ENCODE measurements at regions not wholly inside any gene's neighbourhood (a gene's known extent, or its start where the extent isn't known, plus 50 kb on each side); places are given as distances from the start of the nearest gene placed in this dataset.
"Not testable (repeated sequence)": the region's sequence is repeated elsewhere in the genome, so short reads cannot be mapped to it uniquely, and the experiment has no call there.

- ATAC-seq (no peak), DNase-seq (ENCODE audit: missing footprints) (no peak)
- intact Hi-C loops (cut with DNase I): no loop called here
Observed at GRCh38 chr14:24744641-24745040, 110.7 kb upstream of the GZMB start.

DNA sequence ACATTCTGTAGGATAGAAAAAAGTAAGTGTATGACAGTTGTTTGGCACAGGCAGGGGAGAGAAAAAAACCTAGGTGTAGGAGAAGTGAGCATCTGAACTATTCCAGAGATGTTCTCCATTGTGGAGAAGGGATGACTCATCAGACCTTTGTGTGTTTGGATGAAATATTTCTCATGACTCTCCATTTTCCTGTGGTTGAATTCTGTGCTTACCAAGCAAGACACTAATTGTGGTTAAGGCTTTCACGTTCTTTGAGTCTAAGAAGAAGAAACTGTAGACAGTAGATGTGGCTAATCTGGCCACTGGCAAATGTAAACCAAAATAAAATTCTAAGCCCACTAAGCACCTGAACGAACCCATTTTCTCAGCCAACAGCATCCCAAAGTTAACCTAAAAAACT lies 107.9 kb upstream of the GZMB start:
- DNase-seq (ENCODE audit: missing footprints) (no peak), ATAC-seq (no peak)
- intact Hi-C loops (cut with DNase I): no loop called here

DNA sequence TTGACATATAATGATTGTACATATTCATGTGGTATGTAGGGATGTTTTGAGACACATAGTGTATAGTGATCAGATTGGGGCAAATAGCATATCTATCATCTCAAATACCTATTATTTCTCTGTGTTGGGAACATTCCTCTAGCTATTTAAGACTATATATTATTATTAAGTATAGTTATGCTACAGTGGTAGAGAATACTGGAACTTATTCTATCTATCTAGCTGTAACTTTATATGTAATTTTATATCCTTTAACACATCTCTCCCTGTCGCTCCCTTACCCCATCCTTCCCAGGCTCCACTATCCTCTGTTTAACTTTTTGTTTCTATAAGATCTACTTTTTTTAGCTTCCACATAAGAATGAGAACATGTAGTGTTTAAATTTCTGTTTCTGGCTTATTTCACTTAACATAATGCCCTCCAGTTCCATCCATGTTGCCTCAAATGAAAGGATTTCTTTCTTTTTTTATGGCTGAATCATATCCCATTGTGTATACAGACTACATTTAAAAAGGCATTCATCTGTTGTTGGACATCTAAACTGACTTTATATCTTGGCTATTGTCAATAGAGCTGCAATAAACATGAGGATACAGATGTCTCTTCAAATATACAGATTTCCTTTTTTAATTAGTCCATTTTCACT lies 102.1 kb upstream of the GZMB start:
- intact Hi-C loops (cut with DNase I): loop anchor here (2.0 to 10.0 kb wide), 4 partner anchors 306 to 659 kb away; no protein-coding TSS in a partner anchor
- DNase-seq (ENCODE audit: missing footprints): no peak
- ATAC-seq: no peak

- DNase-seq (ENCODE audit: missing footprints) (no peak), ATAC-seq (peak; percentile 68)
- intact Hi-C loops (cut with DNase I): loop anchor here (2.0 to 10.0 kb wide), 5 partner anchors 72 to 660 kb away; no protein-coding TSS in a partner anchor
Observed at GRCh38 chr14:24734917-24735500, 101.0 kb upstream of the GZMB start.

DNA sequence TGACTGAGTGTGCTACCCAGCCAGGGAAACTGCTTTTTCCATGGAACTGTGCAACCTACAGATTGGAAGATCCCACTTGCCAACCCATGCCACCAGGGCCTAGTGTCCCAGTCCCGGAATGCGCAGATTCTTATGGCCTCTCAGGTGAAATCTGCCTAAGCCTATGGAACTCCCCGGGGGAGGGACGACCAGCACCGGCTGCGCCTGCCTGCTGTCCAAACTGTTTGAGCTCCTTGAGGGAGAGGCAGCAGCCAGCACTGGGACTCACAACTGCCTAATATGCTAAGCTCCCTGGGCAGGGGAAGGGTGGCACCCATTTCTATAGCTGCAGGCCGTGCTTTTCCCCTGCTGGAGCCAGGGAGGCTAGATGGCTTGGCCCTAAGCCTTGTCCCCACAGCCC lies 92.5 kb upstream of the GZMB start:
- ATAC-seq (no peak), DNase-seq (ENCODE audit: missing footprints) (no peak)
- intact Hi-C loops (cut with DNase I): no loop called here

GRCh38 chr14:24725311-24725710 lies 91.3 kb upstream of the GZMB start:
- intact Hi-C loops (cut with DNase I): no loop called here
- ATAC-seq (no peak), DNase-seq (ENCODE audit: missing footprints) (no peak)

DNA sequence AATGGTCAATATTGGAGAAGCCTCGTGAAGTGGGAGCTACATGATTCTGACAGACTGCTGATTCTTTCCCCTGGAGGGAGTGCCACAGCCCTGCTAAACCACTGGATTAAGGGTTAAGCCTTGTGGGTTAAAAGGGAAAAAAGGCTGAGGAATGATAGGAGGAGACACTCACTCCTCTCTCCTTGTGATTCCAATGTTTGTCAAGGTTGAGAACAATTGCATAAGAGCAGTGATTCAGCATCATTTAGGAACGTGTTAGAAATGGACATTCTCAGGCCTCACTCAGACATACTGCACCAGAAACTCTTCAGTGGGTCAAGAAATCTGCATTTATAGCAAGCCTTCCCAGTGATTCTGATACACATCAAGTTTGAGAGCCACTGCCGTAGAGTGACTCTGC lies 87.8 kb upstream of the GZMB start:
- DNase-seq (ENCODE audit: missing footprints): no peak
- ATAC-seq: no peak
- intact Hi-C loops (cut with DNase I): no loop called here

DNA sequence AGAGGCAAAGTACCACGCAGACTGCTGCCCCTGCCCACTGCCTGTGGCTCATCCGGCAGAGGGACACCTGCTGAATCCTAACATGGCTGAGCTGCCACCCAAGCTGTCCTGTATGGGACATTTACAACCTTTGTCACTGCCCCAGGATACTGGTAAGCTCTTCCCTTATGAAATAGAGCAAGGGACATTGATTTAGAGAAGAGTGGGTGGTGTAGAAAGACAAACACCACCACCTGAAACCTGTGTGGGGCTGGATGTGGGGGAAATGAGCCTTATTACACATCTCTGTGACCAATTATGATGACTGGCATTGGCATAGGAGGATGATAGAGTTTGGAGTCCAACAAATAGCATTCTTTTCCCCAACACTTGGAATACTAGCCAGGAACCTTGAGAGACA lies 81.2 kb upstream of the GZMB start:
- intact Hi-C loops (cut with DNase I): no loop called here
- ATAC-seq (no peak), DNase-seq (ENCODE audit: missing footprints) (no peak)

DNA sequence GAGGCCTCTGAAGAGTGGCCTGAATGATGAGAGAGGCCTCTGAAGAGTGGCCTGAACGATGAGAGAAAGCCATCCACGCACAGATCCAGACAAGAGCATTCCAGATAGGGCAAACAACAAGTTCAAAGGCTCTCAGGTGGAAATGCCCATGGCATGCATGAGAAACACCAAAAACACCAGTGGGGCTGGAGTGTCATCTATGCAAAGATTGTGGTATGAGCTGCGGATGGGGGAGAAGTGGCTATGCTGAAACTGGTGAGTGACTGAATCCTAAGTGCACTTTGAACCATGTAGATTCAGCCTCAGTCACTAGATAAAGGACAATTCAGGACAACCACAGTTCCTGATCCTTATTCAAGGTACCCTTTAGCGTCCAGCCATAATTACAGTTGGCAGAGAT lies 79.4 kb upstream of the GZMB start:
- intact Hi-C loops (cut with DNase I): loop anchor here (5.0 kb wide), 3 partner anchors 419 to 689 kb away; no protein-coding TSS in a partner anchor
- DNase-seq (ENCODE audit: missing footprints): no peak

DNA sequence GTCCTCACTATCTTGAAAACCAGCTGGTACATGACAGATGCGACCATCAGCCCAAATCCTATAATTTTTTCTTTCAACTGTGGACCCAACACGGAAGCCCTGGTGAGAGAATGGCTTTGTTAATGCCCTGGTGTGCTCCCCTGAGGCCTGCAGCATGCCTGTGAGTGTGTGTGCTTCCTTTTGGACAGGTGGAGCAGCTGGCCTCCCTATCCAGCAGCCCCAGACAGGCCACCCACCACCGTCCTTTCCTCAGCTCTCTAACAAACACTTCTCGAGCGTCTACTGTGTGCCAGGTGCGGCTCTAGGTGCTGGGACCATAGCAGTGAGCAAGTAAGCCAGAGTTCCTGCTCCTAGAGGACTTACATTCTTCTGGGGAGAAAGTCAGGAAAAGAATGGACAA lies 78.9 kb upstream of the GZMB start:
- DNase-seq (ENCODE audit: missing footprints): no peak
- intact Hi-C loops (cut with DNase I): loop anchor here (5.0 kb wide), 3 partner anchors 419 to 689 kb away; no protein-coding TSS in a partner anchor
- ATAC-seq: no peak

More for the DNA sequence above, 79.4 kb upstream of the GZMB start:
- no peak for ATAC-seq

- DNase-seq (ENCODE audit: missing footprints) (no peak), ATAC-seq (no peak)
- intact Hi-C loops (cut with DNase I): loop anchor here (5.0 kb wide), 3 partner anchors 420 to 690 kb away; no protein-coding TSS in a partner anchor
Observed at GRCh38 chr14:24712374-24712773, 78.4 kb upstream of the GZMB start.

DNA sequence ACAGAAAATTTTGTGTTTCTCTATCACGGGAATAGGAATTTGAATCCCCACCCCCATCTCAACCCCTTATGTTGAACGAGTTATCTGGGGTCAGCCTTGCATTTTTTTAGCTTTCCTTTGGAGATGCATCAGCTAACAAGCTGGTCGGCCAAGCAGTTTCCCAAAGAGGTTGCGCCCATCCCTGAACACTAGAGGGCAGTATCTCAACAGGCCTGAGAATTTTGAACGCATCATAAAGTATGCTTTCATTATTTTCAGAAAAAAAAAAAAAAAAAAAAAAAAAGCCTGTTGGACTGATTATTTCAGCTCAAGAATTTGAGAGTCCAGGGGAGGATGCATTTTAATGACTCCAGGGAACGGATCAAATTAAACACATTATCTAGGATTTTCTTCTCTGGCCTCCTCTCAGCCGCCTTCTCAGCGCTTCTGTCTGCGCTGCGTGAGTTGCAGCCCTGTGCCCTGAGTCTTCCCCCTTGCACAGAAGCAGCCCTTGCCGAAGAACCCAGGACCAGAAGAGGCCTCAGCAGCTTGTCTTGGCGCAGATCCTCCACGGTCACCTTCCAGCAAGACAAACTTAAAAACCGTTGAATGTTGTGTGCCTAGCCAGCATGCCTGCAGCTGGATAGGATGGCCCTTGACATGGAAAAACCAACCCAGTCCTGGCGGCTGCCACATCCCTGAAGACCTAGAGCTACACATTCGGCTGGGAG lies 76.6 kb upstream of the GZMB start:
- intact Hi-C loops (cut with DNase I): loop anchor here (1.0 to 5.0 kb wide), 4 partner anchors 422 to 692 kb away; no protein-coding TSS in a partner anchor
- ATAC-seq: peak; percentile 54

DNA sequence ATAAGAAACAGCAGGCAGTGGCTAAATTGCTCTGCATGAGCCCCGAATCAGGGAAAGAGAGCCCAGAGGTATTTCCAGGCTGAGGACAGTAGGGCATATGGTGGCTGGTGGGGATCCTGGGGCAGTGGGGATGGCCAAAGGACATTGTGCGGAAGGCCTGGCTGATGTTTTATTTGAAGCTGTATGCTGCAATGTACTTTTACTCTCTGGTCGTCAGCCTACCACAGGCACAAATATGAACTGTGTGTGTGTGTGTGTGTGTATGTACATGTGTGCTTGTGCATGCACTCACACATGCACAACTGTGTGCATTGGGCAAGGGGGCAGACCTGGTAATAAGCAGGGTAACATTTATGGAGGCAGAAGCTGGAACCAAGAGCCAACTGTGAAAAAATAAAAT lies 74.7 kb upstream of the GZMB start:
- ATAC-seq (no peak), DNase-seq (ENCODE audit: missing footprints) (no peak)
- intact Hi-C loops (cut with DNase I): no loop called here

More for the DNA sequence above, 76.6 kb upstream of the GZMB start:
- DNase-seq (ENCODE audit: missing footprints): peak; percentile 54

- intact Hi-C loops (cut with DNase I): no loop called here
- no peak for DNase-seq (ENCODE audit: missing footprints)
- ATAC-seq: no peak
Observed at GRCh38 chr14:24706351-24706750, 72.4 kb upstream of the GZMB start.

GRCh38 chr14:24705840-24706239 lies 71.8 kb upstream of the GZMB start:
- no peak for ATAC-seq
- DNase-seq (ENCODE audit: missing footprints): no peak
- intact Hi-C loops (cut with DNase I): no loop called here

DNA sequence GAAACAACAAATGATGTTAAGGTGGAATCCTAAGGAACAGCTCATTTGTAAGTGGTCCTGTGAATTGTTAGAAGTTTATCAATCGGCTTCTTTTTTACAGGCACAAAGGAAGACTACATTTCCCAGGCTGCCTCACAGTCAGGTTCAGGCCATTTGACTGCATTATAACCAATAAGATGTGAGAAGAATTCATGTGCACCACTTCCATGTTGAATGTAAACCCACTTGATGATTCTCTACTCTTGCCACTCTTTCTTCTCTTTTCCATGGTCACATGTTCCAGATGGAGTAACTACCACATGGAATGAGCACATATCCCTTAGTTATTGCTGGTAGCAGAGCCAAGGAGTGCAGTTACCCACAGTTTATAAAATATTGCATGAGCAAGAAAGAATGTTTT lies 67.1 kb upstream of the GZMB start:
- ATAC-seq: no peak
- intact Hi-C loops (cut with DNase I): no loop called here
- DNase-seq (ENCODE audit: missing footprints): no peak

DNA sequence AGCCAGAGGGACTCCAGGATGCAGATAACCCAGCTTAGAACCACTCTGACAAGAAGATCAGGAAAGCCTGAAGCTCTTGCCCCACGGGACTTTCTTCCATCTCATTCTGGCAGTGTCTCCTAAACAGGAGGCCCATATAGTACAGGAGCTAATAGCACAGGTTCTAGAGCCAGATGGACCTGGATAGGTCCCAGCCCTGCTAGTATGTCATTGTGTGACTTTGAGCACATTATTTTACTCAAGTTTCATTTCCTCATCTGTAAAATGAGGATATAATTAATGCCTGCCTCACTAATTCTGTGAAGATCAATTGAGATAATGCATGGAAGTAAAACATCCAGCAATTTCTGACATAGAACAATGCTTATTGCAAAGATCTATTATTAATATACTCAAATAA lies 66.5 kb upstream of the GZMB start:
- ATAC-seq: no peak
- no peak for DNase-seq (ENCODE audit: missing footprints)
- intact Hi-C loops (cut with DNase I): no loop called here

- intact Hi-C loops (cut with DNase I): no loop called here
- ATAC-seq (no peak), DNase-seq (ENCODE audit: missing footprints) (no peak)
Observed at GRCh38 chr14:24699052-24699451, 65.1 kb upstream of the GZMB start.

- DNase-seq (ENCODE audit: missing footprints); ATAC-seq; intact Hi-C loops (cut with DNase I): not testable (repeated sequence)
Observed at GRCh38 chr14:24696280-24696920, 62.4 kb upstream of the GZMB start.
